ENCODE measurements at regions not wholly inside any gene's neighbourhood (a gene's known extent, or its start where the extent isn't known, plus 50 kb on each side); places are given as distances from the start of the nearest gene placed in this dataset.

- TF ChIP-seq NRF1 (IDR thresholded peaks at IDR 0.05; ENCODE audit: low read depth, low read length): no peak
- TF ChIP-seq, protein P1, sequence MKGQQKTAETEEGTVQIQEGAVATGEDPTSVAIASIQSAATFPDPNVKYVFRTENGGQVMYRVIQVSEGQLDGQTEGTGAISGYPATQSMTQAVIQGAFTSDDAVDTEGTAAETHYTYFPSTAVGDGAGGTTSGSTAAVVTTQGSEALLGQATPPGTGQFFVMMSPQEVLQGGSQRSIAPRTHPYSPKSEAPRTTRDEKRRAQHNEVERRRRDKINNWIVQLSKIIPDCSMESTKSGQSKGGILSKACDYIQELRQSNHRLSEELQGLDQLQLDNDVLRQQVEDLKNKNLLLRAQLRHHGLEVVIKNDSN (IDR thresholded peaks at IDR 0.05; ENCODE audit: borderline replicate concordance, low read depth): no peak
- no peak for TF ChIP-seq CTCF (IDR thresholded peaks at IDR 0.05)
- no peak for TF ChIP-seq EZH2phosphoT487 (IDR thresholded peaks at IDR 0.05; ENCODE audit: borderline replicate concordance, low read depth)
- no peak for TF ChIP-seq GABPA (IDR thresholded peaks at IDR 0.05; ENCODE audit: low read depth)
- no peak for TF ChIP-seq REST (IDR thresholded peaks at IDR 0.05; ENCODE audit: low read depth, low read length)
- TF ChIP-seq POLR2AphosphoS5 (IDR thresholded peaks at IDR 0.05; ENCODE audit: low read depth, low read length): no peak
Observed at GRCh38 chr3:127452321-127452821, 138.2 kb downstream of the TPRA1 start.

Measured in SK-N-SH (cell line).